Head of caudate nucleus (tissue), 42 donors: ENCODE measurements at regions not wholly inside any gene's neighbourhood (a gene's known extent, or its start where the extent isn't known, plus 50 kb on each side); places are given as distances from the start of the nearest gene placed in this dataset.

Experiments used
- DNase-seq, 42 donors: peaks; one replicate each; pipeline versions ENCODE4 v3.0.0 to v3.0.0-alpha.2; 2020 to 2021; ENCODE audit warnings: mixed read lengths in 7 of 42
- intact Hi-C: fragments of 100-400 bp; cut with DNase I; formaldehyde crosslinking; loops from one replicate; pipeline ENCODE4 v1.15.0; 2022

GRCh38 chr1:61536174-61537108 lies 188.5 kb downstream of the TM2D1 start:
- intact Hi-C loops, result no loop called here
- DNase-seq, result no peak

- no peak for DNase-seq
- intact Hi-C loops, result no loop called here
Observed at GRCh38 chr1:61534847-61535246, 190.1 kb downstream of the TM2D1 start.

GRCh38 chr1:61533546-61533945 lies 191.4 kb downstream of the TM2D1 start:
- no peak for DNase-seq
- intact Hi-C loops, result no loop called here

- DNase-seq, result no peak
- intact Hi-C loops, result no loop called here
Observed at GRCh38 chr1:61531716-61532115, 193.2 kb downstream of the TM2D1 start.

- no peak for DNase-seq
Observed at GRCh38 chr1:61523893-61524605, 200.9 kb downstream of the TM2D1 start.

GRCh38 chr1:61523229-61523628 lies 201.7 kb downstream of the TM2D1 start:
- intact Hi-C loops, result no loop called here

More at GRCh38 chr1:61523893-61524605, 200.9 kb downstream of the TM2D1 start:
- intact Hi-C loops, result no loop called here

GRCh38 chr1:61520401-61520800 lies 204.5 kb downstream of the TM2D1 start:
- intact Hi-C loops, result no loop called here
- DNase-seq, result no peak

More at GRCh38 chr1:61523229-61523628, 201.7 kb downstream of the TM2D1 start:
- no peak for DNase-seq

GRCh38 chr1:61519631-61520030 lies 205.3 kb downstream of the TM2D1 start:
- intact Hi-C loops, result no loop called here
- no peak for DNase-seq

- DNase-seq, result no peak
- intact Hi-C loops, result no loop called here
Observed at GRCh38 chr1:61518670-61519400, 206.1 kb downstream of the TM2D1 start.

GRCh38 chr1:61517345-61517744 lies 207.6 kb downstream of the TM2D1 start:
- intact Hi-C loops, result no loop called here
- DNase-seq, result no peak

- DNase-seq, result no peak
- intact Hi-C loops, result no loop called here
Observed at GRCh38 chr1:61515096-61515495, 209.8 kb downstream of the TM2D1 start.
